ENCODE measurements at regions not wholly inside any gene's neighbourhood (a gene's known extent, or its start where the extent isn't known, plus 50 kb on each side); places are given as distances from the start of the nearest gene placed in this dataset.

- no peak overlapping the region for H3K4me2 ChIP-seq (replicated peaks; ENCODE audit: low read depth, low read length, poor library complexity, severe bottlenecking)
- Mint-ChIP-seq H3K9me3 (ENCODE audit: insufficient read depth) (no peaks in the 10 kb centered on the region), H3K27ac (no peak overlapping the region), H3K4me3 (no peak overlapping the region), H3K4me1 (no peaks in the 10 kb centered on the region), H3K27me3 (no peaks in the 10 kb centered on the region)
- H3K9me3 ChIP-seq (ENCODE audit: control extremely low read depth in 1 of 3, control insufficient read depth in 2 of 3, insufficient read depth in 1 of 3, low read length in 2 of 3): no peaks in the 10 kb centered on the region
- no peaks in the 10 kb centered on the region for H3K36me3 ChIP-seq (replicated peaks in 1 of 2; ENCODE audit: control extremely low read depth in 1 of 2, control insufficient read depth in 1 of 2, extremely low read depth in 1 of 2, insufficient read depth in 2 of 2, low read length in 1 of 2)
- H4K20me1 ChIP-seq (ENCODE audit: control insufficient read depth, insufficient read depth, low read length, poor library complexity, severe bottlenecking): no peaks in the 10 kb centered on the region
- H3K79me2 ChIP-seq (ENCODE audit: control insufficient read depth, insufficient read depth, low read length): no peaks in the 10 kb centered on the region
- intact Hi-C loops (cut with micrococcal nuclease): no loop called here
- H3K4me3 ChIP-seq (ENCODE audit: control extremely low read depth in 1 of 5, extremely low read depth in 1 of 5, insufficient read depth in 1 of 5, low read depth in 2 of 5, low read length in 4 of 5): no peak overlapping the region
- no peaks in the 10 kb centered on the region for H3K4me1 ChIP-seq (ENCODE audit: control insufficient read depth in 2 of 2, insufficient read depth in 2 of 2, low read length in 2 of 2)
- TF ChIP-seq EZH2 (IDR thresholded peaks at IDR 0.05; ENCODE audit: borderline replicate concordance, insufficient read depth, low read depth, low read length, poor library complexity, severe bottlenecking): no peak
- TF ChIP-seq CTCF (IDR thresholded peaks at IDR 0.05): no peak
- H3K9ac ChIP-seq (ENCODE audit: low read length): no peak overlapping the region
- WGBS (ENCODE audit: insufficient coverage): no CpG with 5 or more reads among the region's 2 CpGs
- no peak overlapping the region for H3K27ac ChIP-seq (ENCODE audit: low read length in 2 of 2)
- no peak overlapping the region for H2AFZ ChIP-seq (ENCODE audit: insufficient read depth, low read depth, low read length, poor library complexity, severe bottlenecking)
- DNase-seq: no peak
- no peak for ATAC-seq (ENCODE audit: low read depth)
- no peaks in the 10 kb centered on the region for H3K27me3 ChIP-seq (replicated peaks in 1 of 4; ENCODE audit: control extremely low read depth in 1 of 4, control insufficient read depth in 3 of 4, insufficient read depth in 4 of 4, low read length in 3 of 4)
- POLR2A ChIA-PET: no interaction called here
- CTCF ChIA-PET: no interaction called here
These were observed 51.6 kb upstream of the DEUP1 start for GRCh38 chr11:93278976-93279375.

- intact Hi-C loops (cut with micrococcal nuclease): no loop called here
- H3K27me3 Mint-ChIP-seq: no peaks in the 10 kb centered on the region
- ATAC-seq (ENCODE audit: low read depth): no peak
- DNase-seq: no peak
- Histone ChIP-seq H3K27me3 (replicated peaks in 1 of 4; ENCODE audit: control extremely low read depth in 1 of 4, control insufficient read depth in 3 of 4, insufficient read depth in 4 of 4, low read length in 3 of 4) (no peaks in the 10 kb centered on the region), H3K36me3 (replicated peaks in 1 of 2; ENCODE audit: control extremely low read depth in 1 of 2, control insufficient read depth in 1 of 2, extremely low read depth in 1 of 2, insufficient read depth in 2 of 2, low read length in 1 of 2) (no peaks in the 10 kb centered on the region), H3K4me2 (replicated peaks; ENCODE audit: low read depth, low read length, poor library complexity, severe bottlenecking) (no peak overlapping the region), H4K20me1 (ENCODE audit: control insufficient read depth, insufficient read depth, low read length, poor library complexity, severe bottlenecking) (no peaks in the 10 kb centered on the region), H3K4me3 (ENCODE audit: control extremely low read depth in 1 of 5, extremely low read depth in 1 of 5, insufficient read depth in 1 of 5, low read depth in 2 of 5, low read length in 4 of 5) (no peak overlapping the region), H2AFZ (ENCODE audit: insufficient read depth, low read depth, low read length, poor library complexity, severe bottlenecking) (no peak overlapping the region), H3K79me2 (ENCODE audit: control insufficient read depth, insufficient read depth, low read length) (no peaks in the 10 kb centered on the region), H3K27ac (ENCODE audit: low read length in 2 of 2) (no peak overlapping the region), H3K9me3 (ENCODE audit: control extremely low read depth in 1 of 3, control insufficient read depth in 2 of 3, insufficient read depth in 1 of 3, low read length in 2 of 3) (no peaks in the 10 kb centered on the region), H3K4me1 (ENCODE audit: control insufficient read depth in 2 of 2, insufficient read depth in 2 of 2, low read length in 2 of 2) (no peaks in the 10 kb centered on the region), H3K9ac (ENCODE audit: low read length) (no peak overlapping the region)
- no peak overlapping the region for H3K27ac Mint-ChIP-seq
- no peaks in the 10 kb centered on the region for H3K4me1 Mint-ChIP-seq
- TF ChIP-seq EZH2 (IDR thresholded peaks at IDR 0.05; ENCODE audit: borderline replicate concordance, insufficient read depth, low read depth, low read length, poor library complexity, severe bottlenecking): no peak
- no peak for TF ChIP-seq CTCF (IDR thresholded peaks at IDR 0.05)
- ChIA-PET POLR2A (no interaction called here), CTCF (no interaction called here)
- no peak overlapping the region for H3K4me3 Mint-ChIP-seq
- no CpG with 5 or more reads among the region's 1 CpG for WGBS (ENCODE audit: insufficient coverage)
- H3K9me3 Mint-ChIP-seq (ENCODE audit: insufficient read depth): no peaks in the 10 kb centered on the region
These were observed 50.6 kb upstream of the DEUP1 start for GRCh38 chr11:93279851-93280347.
